ENCODE measurements at regions not wholly inside any gene's neighbourhood (a gene's known extent, or its start where the extent isn't known, plus 50 kb on each side); places are given as distances from the start of the nearest gene placed in this dataset.

DNA sequence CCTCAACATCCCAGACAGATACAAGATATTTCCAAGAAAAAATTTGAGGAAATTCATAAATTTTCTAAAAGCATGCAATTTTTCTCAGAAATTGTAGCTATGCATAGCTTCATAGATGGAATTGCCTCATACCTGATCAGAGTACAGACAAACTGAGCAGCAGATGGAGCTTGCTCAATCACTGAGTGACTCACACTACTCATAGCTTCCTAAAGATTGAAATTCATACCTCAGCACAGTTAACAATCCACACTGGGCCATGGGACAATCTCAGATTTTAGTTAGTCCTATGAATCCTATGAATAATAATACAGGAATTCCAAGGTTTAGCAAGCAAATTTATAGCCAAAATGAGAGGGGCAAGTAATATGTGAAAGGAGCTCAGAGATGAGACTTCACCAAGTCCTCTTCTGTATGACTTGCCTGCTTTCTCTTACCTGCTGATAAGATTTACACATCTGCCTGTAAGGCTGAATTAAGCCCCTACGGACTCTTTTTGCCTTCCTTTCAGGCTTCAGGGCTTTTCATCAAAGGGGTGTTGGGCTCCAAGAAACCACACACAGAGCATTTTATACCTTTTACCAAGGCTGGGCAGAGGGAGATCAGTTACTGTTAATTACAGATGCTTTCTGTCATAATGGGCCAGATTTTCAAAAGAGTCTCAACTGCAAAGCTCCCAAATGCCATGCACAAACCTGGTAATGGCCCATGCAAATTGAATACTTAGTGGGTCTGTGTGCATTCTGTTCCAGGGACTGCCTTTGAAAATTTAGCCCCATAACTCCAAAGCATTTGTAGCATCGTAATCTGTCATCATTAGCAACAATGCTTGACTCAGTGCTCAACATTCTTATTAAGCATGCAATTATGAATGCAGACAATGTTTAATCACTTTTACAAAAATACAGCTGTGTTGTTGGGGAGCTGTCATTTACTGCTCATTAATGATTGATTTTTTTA lies 439.3 kb downstream of the DTWD2 start:
- Histone ChIP-seq H3K36me3 (ENCODE audit: control insufficient read depth, low read depth, low read length) (no peaks in the 10 kb centered on the region), H3K9ac (ENCODE audit: low read length) (no peak overlapping the region), H3K27me3 (ENCODE audit: control insufficient read depth, insufficient read depth, low read length) (no peaks in the 10 kb centered on the region), H3K9me3 (ENCODE audit: control insufficient read depth, low read depth, low read length) (no peaks in the 10 kb centered on the region), H3K27ac (ENCODE audit: low read length) (no peak overlapping the region), H3K4me3 (ENCODE audit: low read length) (no peak overlapping the region), H3K4me1 (ENCODE audit: control insufficient read depth, low read depth, low read length) (no peaks in the 10 kb centered on the region)

DNA sequence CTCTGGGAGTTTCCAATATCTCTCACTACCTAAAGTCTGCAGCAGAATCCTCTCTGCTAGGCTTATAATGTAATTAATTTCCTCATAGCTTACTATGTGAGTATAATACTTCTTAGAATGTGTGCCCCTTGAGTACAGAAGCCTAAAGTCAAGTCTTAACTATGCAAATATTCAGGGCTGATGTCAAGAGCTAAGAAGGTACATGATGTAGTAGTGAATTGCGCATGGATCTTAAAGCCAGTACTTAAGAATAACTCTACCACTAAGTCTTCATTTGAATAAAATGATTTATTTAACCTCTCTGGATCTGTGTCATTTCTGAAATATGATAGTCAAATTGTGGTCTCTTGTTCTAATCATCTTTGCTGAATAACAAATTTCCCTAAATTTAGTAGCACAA lies 442.9 kb downstream of the DTWD2 start:
- no peaks in the 10 kb centered on the region for H3K27me3 ChIP-seq (ENCODE audit: control insufficient read depth, insufficient read depth, low read length)
- peaks cover 3% of the 10 kb centered on the region for H3K9me3 ChIP-seq (ENCODE audit: control insufficient read depth, low read depth, low read length)
- no peaks in the 10 kb centered on the region for H3K4me1 ChIP-seq (ENCODE audit: control insufficient read depth, low read depth, low read length)
- H3K4me3 ChIP-seq (ENCODE audit: low read length), result no peak overlapping the region
- no peaks in the 10 kb centered on the region for H3K36me3 ChIP-seq (ENCODE audit: control insufficient read depth, low read depth, low read length)
- H3K27ac ChIP-seq (ENCODE audit: low read length), result no peak overlapping the region
- no peak overlapping the region for H3K9ac ChIP-seq (ENCODE audit: low read length)

DNA sequence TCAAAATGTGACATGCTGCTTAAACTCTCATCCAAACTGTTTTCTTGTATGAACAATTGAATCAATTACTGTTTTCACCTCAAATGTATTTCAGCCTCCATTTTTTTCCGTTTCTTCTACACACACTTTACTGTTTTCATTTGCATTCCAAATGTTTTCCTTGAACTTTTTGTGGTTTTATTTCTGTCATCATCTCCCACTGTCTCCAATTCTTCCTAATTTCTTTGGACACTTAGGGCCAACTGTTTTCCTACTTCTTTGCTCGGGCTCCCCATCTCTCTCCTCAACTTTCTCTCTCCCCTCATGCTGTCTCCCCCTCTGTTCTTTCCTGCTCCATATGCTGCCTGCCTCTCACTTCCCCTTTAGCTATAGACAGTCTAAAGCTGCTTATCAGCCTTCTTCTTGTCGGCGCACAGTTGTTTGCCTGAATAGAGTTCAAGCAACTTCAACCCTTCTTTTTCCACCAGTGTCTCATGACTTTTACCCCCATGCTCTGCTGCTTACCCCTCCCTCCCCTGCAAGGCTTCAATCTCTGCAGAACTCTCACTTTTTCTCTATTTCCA lies 443.4 kb downstream of the DTWD2 start:
- no peaks in the 10 kb centered on the region for H3K4me1 ChIP-seq (ENCODE audit: control insufficient read depth, low read depth, low read length)
- H3K27me3 ChIP-seq (ENCODE audit: control insufficient read depth, insufficient read depth, low read length), result no peaks in the 10 kb centered on the region
- no peak overlapping the region for H3K27ac ChIP-seq (ENCODE audit: low read length)
- H3K36me3 ChIP-seq (ENCODE audit: control insufficient read depth, low read depth, low read length), result no peaks in the 10 kb centered on the region
- H3K4me3 ChIP-seq (ENCODE audit: low read length), result no peak overlapping the region
- peaks cover 3% of the 10 kb centered on the region for H3K9me3 ChIP-seq (ENCODE audit: control insufficient read depth, low read depth, low read length)
- H3K9ac ChIP-seq (ENCODE audit: low read length), result no peak overlapping the region

DNA sequence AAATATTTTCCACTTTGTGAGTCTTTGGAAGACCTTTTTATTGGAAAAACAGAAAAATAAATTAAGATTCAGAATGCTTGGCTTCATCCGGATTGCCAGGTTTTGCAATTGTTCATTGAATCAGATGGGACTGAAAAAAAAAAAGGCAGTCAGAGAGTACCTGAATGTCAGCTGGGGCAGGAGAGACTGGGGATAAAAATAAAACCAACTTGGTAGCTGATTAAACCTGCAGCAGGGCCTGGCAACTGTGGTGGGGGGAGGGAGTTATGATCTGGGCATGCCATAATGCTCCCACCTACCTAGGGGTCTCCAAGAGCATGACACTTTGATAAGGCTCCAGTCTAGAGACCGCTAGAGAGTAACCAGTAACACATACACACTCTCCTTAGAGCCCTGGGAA lies 454.4 kb downstream of the DTWD2 start:
- Histone ChIP-seq H3K27ac (ENCODE audit: low read length) (no peak overlapping the region), H3K27me3 (ENCODE audit: control insufficient read depth, insufficient read depth, low read length) (no peaks in the 10 kb centered on the region), H3K4me1 (ENCODE audit: control insufficient read depth, low read depth, low read length) (peaks cover 3% of the 10 kb centered on the region), H3K4me3 (ENCODE audit: low read length) (no peak overlapping the region), H3K9me3 (ENCODE audit: control insufficient read depth, low read depth, low read length) (no peaks in the 10 kb centered on the region), H3K36me3 (ENCODE audit: control insufficient read depth, low read depth, low read length) (no peaks in the 10 kb centered on the region), H3K9ac (ENCODE audit: low read length) (no peak overlapping the region)

DNA sequence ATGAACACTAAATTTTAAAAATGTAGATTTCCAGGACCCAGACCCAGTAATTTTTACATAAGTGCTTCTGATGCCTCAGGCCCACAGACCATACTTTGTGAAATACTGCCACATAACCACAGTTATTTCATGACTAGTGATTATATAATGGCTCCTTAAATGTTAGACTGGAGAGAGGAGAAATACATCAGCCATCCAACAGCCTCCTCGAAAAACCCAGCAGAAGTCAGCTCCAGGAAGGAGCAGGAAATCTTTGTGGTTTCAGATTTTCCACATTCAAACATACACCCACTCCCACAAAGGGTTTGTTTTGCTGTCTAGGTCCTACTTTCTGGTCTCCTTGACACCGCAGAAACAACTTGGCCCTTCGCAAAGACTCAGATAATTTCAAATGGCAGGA lies 455.2 kb downstream of the DTWD2 start:
- Histone ChIP-seq H3K9ac (ENCODE audit: low read length) (no peak overlapping the region), H3K9me3 (ENCODE audit: control insufficient read depth, low read depth, low read length) (no peaks in the 10 kb centered on the region), H3K36me3 (ENCODE audit: control insufficient read depth, low read depth, low read length) (no peaks in the 10 kb centered on the region), H3K4me1 (ENCODE audit: control insufficient read depth, low read depth, low read length) (peaks cover 3% of the 10 kb centered on the region), H3K4me3 (ENCODE audit: low read length) (no peak overlapping the region), H3K27me3 (ENCODE audit: control insufficient read depth, insufficient read depth, low read length) (no peaks in the 10 kb centered on the region), H3K27ac (ENCODE audit: low read length) (no peak overlapping the region)

DNA sequence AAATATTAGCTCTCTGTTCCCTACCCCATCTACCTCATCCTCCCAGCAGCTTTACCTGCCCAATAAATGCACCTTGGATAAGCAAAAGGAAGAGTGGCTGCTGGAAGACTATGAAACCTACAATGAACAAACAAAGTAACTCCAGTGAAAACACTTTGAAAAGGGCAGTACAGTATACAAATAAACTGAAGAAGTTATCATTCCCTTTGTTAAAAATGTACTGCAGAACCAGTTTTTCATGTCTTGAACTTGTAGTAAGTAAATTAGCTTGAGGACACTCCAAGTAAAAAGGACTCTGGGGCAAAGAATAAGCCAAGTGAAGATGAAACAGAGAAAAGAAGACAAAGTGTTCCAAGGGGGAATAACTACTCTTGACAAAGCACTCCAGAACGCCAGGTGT lies 457.1 kb downstream of the DTWD2 start:
- Histone ChIP-seq H3K27me3 (ENCODE audit: control insufficient read depth, insufficient read depth, low read length) (no peaks in the 10 kb centered on the region), H3K9me3 (ENCODE audit: control insufficient read depth, low read depth, low read length) (no peaks in the 10 kb centered on the region), H3K9ac (ENCODE audit: low read length) (no peak overlapping the region), H3K4me3 (ENCODE audit: low read length) (no peak overlapping the region), H3K36me3 (ENCODE audit: control insufficient read depth, low read depth, low read length) (no peaks in the 10 kb centered on the region), H3K4me1 (ENCODE audit: control insufficient read depth, low read depth, low read length) (peaks cover 3% of the 10 kb centered on the region), H3K27ac (ENCODE audit: low read length) (no peak overlapping the region)

DNA sequence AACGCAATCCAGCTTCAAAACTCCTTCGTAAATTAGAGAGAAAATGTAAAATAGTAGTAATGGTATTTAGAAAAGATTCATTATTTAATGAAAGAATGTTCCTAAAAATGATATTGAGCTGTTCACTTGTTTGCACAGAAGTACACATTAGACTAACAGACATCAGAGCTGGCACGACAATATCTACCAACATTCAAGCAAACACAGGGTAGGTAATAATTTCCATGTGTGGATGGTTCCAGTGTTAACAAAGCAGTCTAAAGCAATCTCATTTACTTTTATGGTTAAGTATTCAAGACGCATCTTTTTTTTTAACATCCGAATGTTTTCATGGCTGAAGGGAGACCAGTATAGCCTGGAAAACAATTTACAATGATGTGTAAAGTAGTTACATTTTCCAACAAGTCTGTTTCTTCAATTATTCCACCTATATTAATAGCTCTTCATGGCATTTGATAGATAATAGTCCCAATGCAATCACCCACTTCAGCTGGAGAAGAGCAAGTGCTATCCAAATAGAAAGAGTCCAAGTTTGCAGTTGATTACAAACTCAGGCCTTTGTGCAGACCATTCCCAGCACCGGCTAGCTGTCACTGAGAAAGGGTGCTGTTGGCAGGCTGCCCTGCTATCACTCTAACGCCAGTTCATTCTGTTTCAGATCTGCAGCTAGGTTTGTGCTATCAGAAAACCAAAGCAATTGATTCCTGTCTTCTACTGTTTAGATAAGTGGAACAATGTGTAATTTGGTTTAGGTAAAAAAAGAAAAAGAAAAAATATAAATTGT lies 458.8 kb downstream of the DTWD2 start:
- Histone ChIP-seq H3K4me3 (ENCODE audit: low read length) (no peak overlapping the region), H3K27ac (ENCODE audit: low read length) (no peak overlapping the region), H3K36me3 (ENCODE audit: control insufficient read depth, low read depth, low read length) (no peaks in the 10 kb centered on the region), H3K9ac (ENCODE audit: low read length) (no peak overlapping the region), H3K4me1 (ENCODE audit: control insufficient read depth, low read depth, low read length) (peaks cover 10% of the 10 kb centered on the region), H3K9me3 (ENCODE audit: control insufficient read depth, low read depth, low read length) (no peaks in the 10 kb centered on the region), H3K27me3 (ENCODE audit: control insufficient read depth, insufficient read depth, low read length) (no peaks in the 10 kb centered on the region)

DNA sequence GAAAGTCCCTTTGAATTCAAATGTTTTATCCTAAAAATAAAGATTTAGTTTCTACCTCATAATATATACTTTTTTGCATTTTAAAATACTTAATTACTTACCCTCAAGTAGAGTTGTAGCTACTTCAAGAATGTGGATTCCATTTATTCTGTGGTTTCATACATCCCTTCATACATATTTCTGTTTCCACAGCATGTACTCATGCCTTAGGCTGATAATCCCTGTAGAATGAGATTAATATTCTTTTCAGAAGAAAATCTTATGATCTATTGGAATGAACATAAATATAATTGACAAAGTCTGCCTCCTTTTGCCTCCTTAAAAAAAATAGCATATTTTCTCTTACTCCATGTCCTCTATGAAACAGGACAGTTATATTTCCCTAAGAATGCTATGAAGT lies 465.7 kb downstream of the DTWD2 start:
- H3K9ac ChIP-seq (ENCODE audit: low read length), result no peak overlapping the region
- peaks cover 7% of the 10 kb centered on the region for H3K4me1 ChIP-seq (ENCODE audit: control insufficient read depth, low read depth, low read length)
- no peaks in the 10 kb centered on the region for H3K27me3 ChIP-seq (ENCODE audit: control insufficient read depth, insufficient read depth, low read length)
- no peak overlapping the region for H3K4me3 ChIP-seq (ENCODE audit: low read length)
- H3K27ac ChIP-seq (ENCODE audit: low read length), result no peak overlapping the region
- no peaks in the 10 kb centered on the region for H3K36me3 ChIP-seq (ENCODE audit: control insufficient read depth, low read depth, low read length)
- H3K9me3 ChIP-seq (ENCODE audit: control insufficient read depth, low read depth, low read length), result no peaks in the 10 kb centered on the region

DNA sequence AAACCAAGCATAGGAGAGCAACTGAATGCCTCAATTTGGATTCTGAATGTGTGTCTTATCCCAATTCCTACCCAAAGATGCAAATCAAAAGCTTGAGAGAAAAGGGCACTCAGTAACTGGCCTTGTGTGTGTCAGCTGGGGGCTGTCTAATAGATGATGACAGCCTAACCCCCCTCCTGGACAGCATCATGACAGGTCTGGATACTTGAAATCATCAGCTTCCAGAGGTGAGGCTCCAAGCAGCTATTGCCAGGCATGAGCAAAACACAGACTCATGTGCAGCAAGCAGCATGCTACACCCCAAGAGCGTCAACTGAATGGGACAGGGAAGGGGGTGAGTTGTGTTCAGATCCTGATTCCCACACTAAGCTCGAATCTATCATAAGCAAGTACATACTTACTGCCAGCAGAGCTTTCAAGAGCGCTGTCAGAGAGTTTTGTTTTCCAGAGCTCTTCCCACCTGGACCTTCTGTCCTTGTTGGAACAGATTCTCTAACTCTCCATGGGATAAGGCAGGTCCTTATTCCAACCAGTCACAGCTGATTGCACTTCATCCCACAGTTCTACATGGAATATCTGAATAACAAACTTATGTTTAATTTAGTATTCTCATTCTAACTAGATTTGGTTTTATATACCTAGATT lies 467.5 kb downstream of the DTWD2 start:
- no peaks in the 10 kb centered on the region for H3K27me3 ChIP-seq (ENCODE audit: control insufficient read depth, insufficient read depth, low read length)
- H3K27ac ChIP-seq (ENCODE audit: low read length), result no peak overlapping the region
- no peaks in the 10 kb centered on the region for H3K9me3 ChIP-seq (ENCODE audit: control insufficient read depth, low read depth, low read length)
- no peaks in the 10 kb centered on the region for H3K36me3 ChIP-seq (ENCODE audit: control insufficient read depth, low read depth, low read length)
- no peak overlapping the region for H3K9ac ChIP-seq (ENCODE audit: low read length)
- peaks cover 7% of the 10 kb centered on the region for H3K4me1 ChIP-seq (ENCODE audit: control insufficient read depth, low read depth, low read length)
- H3K4me3 ChIP-seq (ENCODE audit: low read length), result no peak overlapping the region

DNA sequence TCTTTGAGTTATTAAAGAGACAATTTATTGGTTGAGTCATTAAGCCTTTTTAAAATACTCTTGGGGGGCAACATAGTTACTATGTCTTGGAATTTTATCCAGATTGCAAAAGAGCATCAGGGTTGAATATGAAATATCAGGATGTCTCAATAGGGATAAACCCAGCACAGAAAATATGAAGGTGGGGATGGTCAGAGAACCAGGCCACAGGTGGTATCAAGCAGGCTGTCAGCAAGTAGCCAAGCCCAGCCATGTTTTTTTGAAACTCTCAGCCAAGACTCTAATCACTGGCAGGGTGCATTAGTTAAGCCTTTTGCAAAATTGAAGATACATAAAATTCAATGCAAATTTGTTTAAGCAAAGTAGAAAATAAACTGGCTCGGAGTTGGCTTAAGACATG lies 468.9 kb downstream of the DTWD2 start:
- no peaks in the 10 kb centered on the region for H3K4me1 ChIP-seq (ENCODE audit: control insufficient read depth, low read depth, low read length)
- no peaks in the 10 kb centered on the region for H3K9me3 ChIP-seq (ENCODE audit: control insufficient read depth, low read depth, low read length)
- H3K9ac ChIP-seq (ENCODE audit: low read length), result no peak overlapping the region
- no peak overlapping the region for H3K4me3 ChIP-seq (ENCODE audit: low read length)
- H3K36me3 ChIP-seq (ENCODE audit: control insufficient read depth, low read depth, low read length), result no peaks in the 10 kb centered on the region
- no peaks in the 10 kb centered on the region for H3K27me3 ChIP-seq (ENCODE audit: control insufficient read depth, insufficient read depth, low read length)
- no peak overlapping the region for H3K27ac ChIP-seq (ENCODE audit: low read length)

DNA sequence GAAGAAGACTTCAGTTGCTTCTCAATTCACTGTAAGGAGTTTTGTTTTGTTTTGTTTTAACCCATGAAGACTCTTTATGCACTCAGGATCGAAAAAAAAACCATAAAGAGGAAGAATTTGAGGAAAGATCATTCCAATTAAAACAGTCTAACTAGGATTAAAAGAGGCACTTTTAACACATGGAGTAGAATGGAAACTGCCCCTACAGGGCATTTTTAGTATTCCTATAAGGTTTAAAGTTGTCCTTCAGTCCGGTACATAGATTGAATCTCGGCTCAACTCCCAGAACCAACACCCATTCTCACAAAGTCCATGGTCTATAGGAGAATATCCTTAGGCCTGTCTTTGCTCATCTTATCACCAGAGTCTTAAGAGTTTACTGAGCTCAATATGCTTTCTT lies 469.6 kb downstream of the DTWD2 start:
- H3K9me3 ChIP-seq (ENCODE audit: control insufficient read depth, low read depth, low read length), result no peaks in the 10 kb centered on the region
- no peak overlapping the region for H3K9ac ChIP-seq (ENCODE audit: low read length)
- no peaks in the 10 kb centered on the region for H3K4me1 ChIP-seq (ENCODE audit: control insufficient read depth, low read depth, low read length)
- no peak overlapping the region for H3K4me3 ChIP-seq (ENCODE audit: low read length)
- no peaks in the 10 kb centered on the region for H3K27me3 ChIP-seq (ENCODE audit: control insufficient read depth, insufficient read depth, low read length)
- H3K27ac ChIP-seq (ENCODE audit: low read length), result no peak overlapping the region
- no peaks in the 10 kb centered on the region for H3K36me3 ChIP-seq (ENCODE audit: control insufficient read depth, low read depth, low read length)
